ENCODE measurements at regions not wholly inside any gene's neighbourhood (a gene's known extent, or its start where the extent isn't known, plus 50 kb on each side); places are given as distances from the start of the nearest gene placed in this dataset.
"Not testable (repeated sequence)": the region's sequence is repeated elsewhere in the genome, so short reads cannot be mapped to it uniquely, and the experiment has no call there.

DNA sequence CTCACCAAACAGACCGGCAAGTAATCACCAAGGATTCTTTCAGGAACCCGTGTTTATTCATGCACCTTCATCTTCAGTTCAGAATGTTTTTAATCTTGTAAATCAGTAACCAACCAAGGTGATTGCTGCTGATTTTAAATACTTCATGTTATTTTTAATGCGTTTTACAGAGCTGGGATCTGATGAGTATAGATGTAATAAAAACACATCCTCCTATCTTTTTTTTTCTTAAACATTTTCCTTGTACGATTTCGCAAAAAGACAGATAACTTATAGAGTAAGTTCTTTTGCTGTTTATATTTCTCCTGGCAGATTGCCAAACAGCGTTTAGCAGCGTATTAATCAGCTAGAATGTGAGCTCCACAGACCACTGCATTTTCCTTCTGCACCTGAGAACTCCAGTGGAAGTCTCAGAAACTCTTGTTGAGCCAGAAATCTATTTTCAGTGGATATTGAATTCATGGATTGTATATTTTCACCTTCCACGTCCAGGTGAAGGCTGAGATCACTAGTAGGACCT is 397.8 kb upstream of the NRP1 start:
- DNase-seq = no peak

DNA sequence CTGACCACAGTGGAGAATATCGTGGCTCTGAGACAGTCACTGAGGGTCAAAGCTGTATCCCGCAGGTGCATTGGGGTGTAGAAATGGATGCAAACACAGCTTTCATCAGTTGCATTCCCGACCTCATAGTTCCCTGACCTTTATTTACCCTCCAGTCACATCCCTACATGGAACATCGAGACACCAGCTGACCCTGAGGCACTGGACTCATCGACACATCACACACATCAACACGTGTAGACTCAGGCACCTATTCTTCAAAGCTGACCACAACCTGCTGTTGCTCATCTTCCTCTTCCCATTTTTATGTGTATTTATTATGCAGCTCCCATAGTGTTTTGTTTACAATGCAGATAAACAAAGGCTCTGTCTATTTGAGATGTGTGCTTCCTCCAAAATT is 396.9 kb upstream of the NRP1 start:
- DNase-seq = no peak

DNA sequence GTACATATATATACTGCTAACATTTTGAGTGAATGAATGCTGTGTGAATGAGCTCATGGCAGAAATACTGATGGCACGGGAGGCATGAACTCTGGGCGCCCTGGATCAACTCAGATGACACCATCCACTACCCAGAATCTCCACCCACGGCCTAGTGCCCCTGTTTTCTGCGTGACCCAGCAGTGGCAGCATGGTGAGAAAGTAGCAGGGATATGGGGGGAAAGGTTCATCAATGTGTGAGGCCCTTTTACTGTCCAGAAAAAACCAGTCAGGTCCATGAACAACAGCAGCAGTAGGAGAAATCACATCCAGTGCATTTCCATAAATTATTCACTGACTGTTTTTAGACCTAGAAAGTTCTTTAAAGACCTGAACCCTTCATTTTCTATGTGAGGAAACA is 391.0 kb upstream of the NRP1 start:
- no peak for DNase-seq

DNA sequence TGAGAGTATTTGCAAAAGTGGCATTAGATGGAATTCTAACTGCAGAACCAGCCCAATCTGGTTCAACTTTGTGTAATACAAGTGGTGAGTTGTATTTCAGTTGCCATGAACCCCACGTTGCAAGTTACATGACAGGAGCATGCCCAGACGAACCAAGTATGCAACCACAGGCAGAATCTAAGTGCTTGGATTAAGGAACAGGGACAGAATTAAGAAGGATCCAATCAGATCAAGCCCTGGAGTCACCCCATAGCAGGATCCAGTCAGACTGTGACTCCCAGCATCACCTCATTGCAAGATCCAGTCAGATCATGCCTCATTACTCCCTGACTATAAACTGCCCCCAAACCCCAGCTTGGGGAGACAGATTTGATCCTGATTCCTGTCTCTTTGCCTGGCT is 388.7 kb upstream of the NRP1 start:
- no peak for DNase-seq

DNA sequence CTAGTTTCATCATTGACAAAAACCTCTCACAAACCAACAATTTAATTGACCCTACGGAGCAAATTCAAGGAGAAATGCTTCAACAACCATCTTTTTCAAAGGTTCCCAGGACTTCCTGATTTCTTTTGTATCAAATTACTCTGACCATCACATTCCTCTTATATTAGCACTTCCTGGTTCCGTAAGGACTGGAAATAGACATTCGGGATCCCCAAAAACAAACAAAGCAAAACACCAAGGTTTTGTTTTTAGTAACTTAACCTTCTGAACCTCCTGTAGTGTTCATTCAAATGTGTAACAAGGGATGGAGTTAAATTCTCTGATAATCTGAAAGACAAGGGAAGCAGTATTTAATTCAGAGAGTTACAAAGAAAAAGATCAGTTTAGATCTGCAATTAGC is 387.6 kb upstream of the NRP1 start:
- no peak for DNase-seq

GRCh38 chr10:33721509-33721908 is 387.0 kb upstream of the NRP1 start:
- no peak for DNase-seq

- no peak for DNase-seq
Measured at GRCh38 chr10:33720161-33720560, 385.7 kb upstream of the NRP1 start.

DNA sequence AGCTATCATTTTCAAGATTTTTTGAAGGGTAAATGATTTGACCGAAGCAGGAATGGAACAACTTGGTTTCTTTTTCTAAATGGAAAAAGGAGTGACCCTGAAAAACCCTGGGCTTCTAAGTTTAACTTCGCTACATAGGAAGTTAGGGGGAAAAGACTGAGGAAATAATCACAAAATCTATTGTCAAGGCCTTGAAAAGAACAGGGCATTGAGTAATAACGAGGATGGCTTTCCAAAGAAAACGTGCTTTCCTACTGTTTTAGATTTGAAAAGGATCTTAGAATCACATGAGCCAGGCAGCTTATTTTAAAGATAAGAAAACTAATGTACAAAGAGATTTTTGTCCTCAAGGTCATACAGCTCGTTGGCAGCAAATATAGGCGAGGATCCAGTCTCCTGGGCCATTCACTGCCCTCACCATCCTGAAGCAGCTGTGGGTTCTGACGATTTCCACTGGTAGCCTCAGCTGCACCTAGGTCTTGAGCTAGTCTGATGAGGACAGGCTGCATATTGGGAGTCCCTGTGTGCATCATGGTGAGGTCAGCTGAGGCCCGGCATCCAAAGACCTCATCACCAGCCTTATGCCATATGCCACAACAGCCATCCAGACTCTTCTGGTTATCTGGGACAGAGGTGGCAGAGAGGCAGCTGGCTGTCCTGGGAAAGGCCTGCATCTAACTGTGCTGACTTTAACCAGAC is 384.7 kb upstream of the NRP1 start:
- DNase-seq = no peak

DNA sequence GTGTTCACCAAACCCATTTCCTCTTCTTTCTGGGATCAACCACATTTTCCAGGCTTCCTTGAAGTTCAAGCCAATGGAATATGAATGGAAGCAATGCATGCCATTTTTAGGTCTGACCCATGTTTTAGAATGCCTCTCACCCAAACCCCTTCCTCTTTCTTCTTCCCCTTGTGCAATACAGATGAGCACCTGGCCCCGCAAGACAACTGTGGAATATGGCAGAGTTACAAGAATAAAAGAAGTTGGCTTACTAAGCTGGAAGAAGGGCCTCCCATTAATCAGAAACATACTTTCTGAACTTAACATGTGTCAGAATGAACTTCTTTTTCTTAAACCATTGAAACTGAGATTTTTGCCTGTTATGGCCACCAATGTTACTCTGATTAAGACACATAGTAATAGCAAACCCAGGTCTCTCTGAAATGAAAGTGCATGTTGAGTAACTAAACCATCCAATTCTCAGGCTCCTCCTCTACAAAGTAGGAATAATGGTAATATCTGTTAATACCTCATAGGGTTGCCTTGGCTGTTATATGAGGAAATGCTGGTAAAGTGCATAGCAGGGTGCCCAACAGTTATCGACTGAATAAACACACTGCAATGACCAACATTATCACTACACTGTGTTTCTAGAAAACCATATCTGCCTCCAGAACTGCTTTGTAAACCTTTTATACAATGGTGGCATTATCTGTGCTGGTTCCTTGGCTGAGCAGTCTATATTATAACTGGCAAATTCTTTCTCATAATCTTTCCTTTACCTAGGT is 382.2 kb upstream of the NRP1 start:
- DNase-seq = no peak

- DNase-seq = no peak
Measured at GRCh38 chr10:33715303-33715975, 381.0 kb upstream of the NRP1 start.

DNA sequence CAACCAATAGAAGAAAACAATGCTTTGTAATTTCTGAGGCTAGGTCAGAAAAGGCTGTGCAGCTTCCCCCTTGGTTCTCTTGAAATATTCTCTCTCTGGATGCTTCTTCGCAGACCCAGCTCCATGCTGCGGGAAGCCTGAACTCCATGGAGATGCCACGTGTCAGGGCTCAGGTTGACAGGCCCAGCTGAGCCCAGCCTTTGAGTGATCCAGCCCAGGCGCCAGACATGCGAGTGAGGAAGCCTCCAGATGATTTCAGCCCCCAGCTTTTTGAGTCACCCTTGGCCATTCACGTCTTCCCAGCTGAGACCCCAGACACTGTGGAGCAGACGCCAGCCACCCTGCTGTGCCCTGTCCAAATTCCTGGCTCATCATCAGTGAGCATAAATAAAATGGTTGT is 378.4 kb upstream of the NRP1 start:
- no peak for DNase-seq

DNA sequence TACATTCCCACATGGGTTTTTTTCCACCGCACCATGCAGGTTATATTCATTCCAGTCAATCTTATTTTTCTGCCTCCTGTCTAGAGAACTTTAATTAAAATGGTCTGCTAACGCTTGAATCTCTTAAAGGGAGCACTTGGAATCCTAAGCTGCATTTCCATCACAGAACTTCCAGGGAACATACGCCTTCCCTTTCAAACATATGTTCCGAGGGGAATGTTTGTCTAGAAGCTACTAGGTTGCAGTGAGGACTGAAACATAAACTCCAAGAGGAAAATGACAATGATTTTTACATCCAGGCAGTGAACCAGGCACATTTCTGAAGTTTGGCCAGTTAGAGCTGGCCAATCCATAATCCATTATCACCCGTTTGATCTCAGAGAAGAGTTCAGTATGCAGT is 375.5 kb upstream of the NRP1 start:
- no peak for DNase-seq

DNA sequence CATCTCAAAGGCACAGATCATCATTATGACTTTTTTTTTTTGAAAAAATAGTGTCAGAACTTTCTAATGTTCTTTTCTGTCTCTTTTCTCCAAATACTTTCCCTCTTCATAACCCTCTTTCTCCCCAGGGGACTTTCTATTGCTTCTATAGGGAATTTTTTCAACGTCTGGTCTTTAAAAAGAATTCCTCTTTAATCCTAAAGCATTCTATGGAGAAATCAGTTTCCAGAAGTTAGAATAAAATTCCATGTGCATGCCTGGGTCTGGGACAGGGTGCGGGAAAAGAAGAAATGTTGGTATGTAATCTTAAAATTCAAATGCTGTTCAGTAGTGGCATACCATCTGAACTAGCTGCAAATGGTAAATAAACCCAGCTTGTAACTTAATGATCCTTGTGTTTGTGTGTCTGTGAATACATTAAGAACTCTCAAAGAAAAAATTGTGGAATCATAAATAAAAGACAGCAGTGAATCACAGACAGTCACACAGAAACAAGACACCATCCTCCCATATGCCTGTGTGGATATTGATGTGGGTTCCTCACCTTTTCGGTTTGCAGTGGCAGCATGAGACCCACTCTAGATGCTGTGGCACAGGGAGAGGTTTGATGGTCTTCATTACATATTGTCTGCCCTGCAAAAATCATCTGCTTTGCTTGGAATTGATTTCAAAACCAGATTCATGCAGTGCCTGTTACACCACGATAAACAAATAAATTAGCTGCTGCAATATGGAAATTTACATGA is 374.7 kb upstream of the NRP1 start:
- no peak for DNase-seq

DNA sequence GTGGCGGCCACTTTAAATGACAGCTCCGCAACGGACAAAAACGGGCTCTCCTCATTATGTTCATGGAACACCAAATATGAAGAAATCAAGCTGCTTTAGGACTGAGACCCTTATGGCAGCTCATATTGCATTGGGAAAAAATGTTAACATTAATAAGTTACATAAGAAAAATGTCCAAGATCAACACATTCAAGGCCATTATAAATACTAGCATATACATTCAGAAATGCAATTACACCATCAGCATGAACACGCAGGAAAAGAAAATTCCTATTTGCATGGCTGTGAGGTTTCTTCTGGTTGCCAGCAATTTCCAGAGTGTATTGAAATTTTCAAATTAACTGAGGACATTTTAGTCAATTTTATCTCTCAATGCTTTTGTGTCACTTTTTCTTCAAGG is 374.1 kb upstream of the NRP1 start:
- no peak for DNase-seq

DNA sequence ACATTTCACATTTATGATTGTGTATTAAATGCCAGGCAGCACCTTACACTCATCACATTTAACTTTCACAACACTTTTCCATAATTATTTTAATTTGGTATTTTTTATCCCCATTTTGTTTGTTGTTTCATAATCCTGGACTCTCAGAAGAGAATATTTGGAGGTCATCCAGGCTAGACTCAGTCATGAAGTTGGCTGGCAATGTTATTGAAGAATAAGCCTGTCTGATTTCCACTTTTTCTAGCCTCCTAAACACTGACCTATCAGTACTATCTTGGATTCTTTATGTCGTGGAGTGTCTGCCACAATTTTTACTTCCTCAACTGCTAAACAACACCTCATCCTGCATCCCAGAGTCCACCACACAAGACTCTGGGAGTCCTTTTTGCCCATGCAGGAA is 372.3 kb upstream of the NRP1 start:
- DNase-seq = no peak

GRCh38 chr10:33706191-33706590 is 371.7 kb upstream of the NRP1 start:
- no peak for DNase-seq

GRCh38 chr10:33704214-33704830 is 369.9 kb upstream of the NRP1 start:
- DNase-seq = no peak

- no peak for DNase-seq
Measured at GRCh38 chr10:33703501-33704213, 369.2 kb upstream of the NRP1 start.

DNA sequence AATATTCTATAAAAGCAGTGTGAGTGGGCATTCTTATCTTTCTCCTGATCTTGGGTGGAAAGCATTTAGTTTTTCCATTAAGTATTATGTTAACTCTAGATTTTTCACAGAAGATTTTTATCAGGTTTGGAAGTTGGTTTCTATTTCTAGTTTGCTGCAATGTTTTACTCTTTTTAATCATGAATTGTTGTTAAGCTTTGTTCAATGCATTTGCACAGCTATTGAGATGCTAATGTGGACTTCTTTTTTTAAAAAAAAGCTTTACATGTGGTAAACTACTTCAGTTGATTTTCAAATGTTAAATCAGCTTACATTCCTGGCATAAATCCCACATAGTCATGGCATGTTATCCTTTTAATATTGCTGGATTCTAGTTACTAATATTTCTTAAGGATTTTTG is 363.6 kb upstream of the NRP1 start:
- DNase-seq = no peak

DNA sequence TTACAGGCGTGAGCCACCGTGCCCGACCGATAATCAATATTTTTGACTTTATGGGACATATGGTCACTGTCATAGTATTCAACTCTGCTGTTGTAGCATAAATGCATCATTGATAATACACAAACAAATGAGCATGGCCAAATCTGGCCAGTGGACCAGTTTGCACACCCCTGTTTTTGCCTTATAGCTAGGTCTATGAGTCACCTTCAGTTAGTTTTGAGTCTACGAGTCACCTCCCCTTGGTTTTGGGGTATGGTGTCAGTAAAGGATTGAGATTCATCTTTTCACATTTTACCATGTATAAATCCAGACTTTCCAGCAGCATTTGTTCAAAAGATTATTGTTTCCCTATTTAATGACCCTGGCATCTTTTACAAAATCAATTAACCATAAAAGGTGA is 362.5 kb upstream of the NRP1 start:
- no peak for DNase-seq

DNA sequence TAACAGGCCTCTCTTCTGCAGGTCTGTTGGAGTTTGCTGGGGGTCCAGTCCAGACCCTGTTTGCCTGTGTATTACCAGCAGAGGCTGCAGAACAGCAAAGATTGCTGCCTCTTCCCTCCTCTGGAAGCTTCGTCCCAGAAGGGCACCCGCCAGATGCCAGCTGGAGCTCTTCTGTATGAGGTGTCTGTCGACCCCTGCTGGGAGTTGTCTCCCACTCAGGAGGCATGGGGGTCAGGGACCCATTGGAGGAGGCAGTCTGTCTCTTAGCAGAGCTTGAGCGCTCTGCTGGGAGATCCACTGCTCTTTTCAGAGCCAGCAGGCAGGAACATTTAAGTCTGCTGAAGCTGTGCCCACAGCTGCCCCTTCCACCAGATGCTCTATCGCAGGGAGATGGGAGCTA is 361.1 kb upstream of the NRP1 start:
- no peak for DNase-seq

GRCh38 chr10:33690536-33690935 is 356.1 kb upstream of the NRP1 start:
- DNase-seq = not testable (repeated sequence)

All from T-helper 2 cell (primary cell).